ENCODE measurements at regions not wholly inside any gene's neighbourhood (a gene's known extent, or its start where the extent isn't known, plus 50 kb on each side); places are given as distances from the start of the nearest gene placed in this dataset.

DNA sequence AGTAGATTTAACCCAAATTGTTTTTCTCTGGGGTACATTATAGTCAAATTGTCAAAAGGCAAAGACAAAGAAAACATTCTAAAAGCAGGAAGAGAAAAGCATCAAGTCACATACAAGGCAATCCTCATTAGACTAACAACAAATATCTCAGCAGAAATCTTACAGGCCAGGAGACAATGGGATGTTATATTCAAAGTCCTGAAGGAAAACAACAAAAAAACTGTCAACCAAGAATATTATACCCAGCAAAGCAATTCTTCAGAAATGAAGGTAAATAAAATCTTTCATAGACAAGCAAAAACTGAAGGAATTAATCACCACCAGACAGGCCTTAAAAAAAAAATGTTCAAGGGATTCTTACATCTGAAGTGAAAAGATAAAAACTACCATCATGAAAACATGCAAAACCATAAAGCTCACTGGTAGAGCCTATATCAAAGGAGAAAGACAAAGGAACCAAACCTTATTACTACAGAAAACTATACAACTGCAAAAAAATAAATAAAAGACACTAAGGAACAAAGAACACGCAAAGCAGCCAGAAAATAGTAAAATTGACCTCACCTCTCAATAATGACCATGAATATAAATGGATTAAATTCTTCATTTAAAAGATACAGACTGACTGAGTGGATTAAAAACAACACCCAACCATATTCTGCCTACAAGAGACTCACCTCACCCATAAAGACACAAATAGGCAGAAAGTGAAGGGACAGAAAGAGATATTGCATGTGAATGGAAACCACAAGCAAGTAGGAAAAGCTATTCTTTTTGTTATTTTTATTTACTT is 113.8 kb upstream of the ZC3H11B start:
- TF ChIP-seq ETV6 (conservative IDR thresholded peaks at IDR 0.05 in 1 of 2, IDR thresholded peaks at IDR 0.05 in 1 of 2; ENCODE audit: borderline replicate concordance in 1 of 2, low read depth in 1 of 2) = no peak
- no peak for TF ChIP-seq CTCF (IDR thresholded peaks at IDR 0.05 in 2 of 3, conservative IDR thresholded peaks at IDR 0.05 in 1 of 3; ENCODE audit: control insufficient read depth in 2 of 3, extremely low read depth in 1 of 3, insufficient read depth in 1 of 3, low read depth in 3 of 3, low read length in 3 of 3)
- no peak for TF ChIP-seq MAX (IDR thresholded peaks at IDR 0.05; ENCODE audit: low read depth, low read length)
- TF ChIP-seq SKIL (IDR thresholded peaks at IDR 0.05; ENCODE audit: low read depth, poor library complexity, severe bottlenecking) = no peak

All from GM12878 (cell line).